BJ (cell line): ENCODE measurements at regions not wholly inside any gene's neighbourhood (a gene's known extent, or its start where the extent isn't known, plus 50 kb on each side); places are given as distances from the start of the nearest gene placed in this dataset.

Experiments
- CTCF ChIA-PET: fragments of 350-600 bp; formaldehyde crosslinking; extraction: SDS; loops from one replicate; lab custom pipeline; 2021; ENCODE audit warnings: antibody characterized with exemption, inconsistent platforms; lab: Yijun Ruan, JAX
- POLR2A ChIA-PET: fragments of 300-600 bp; sonication (Branson Sonifier 250); formaldehyde crosslinking; extraction: SDS; loops from one replicate; lab custom pipeline; 2021; ENCODE audit warnings: antibody characterized with exemption; lab: Charles Lee
- DNase-seq: peaks from one replicate; pipeline ENCODE4 v3.0.0-alpha.2; 2011; ENCODE audit warnings: low read depth
- H3K27me3 ChIP-seq: 2 replicates; pipeline ENCODE4 v1.6.0; 2011; ENCODE audit warnings: low read length; ENCODE audit not compliant: control insufficient read depth, insufficient read depth
- H3K36me3 ChIP-seq: 2 replicates; pipeline ENCODE4 v1.5.1; 2011; ENCODE audit warnings: low read length; ENCODE audit not compliant: control insufficient read depth, insufficient read depth
- H3K4me3 ChIP-seq: 2 replicates; pipeline ENCODE4 v1.5.1; 2011; ENCODE audit warnings: low read depth, mild to moderate bottlenecking, control low read depth, low read length
- CTCF ChIP-seq: IDR thresholded peaks from 2 replicates; pipeline ENCODE4 v1.5.1; 2011; ENCODE audit warnings: low read depth, mild to moderate bottlenecking, control low read depth, inconsistent platforms, low read length, moderate library complexity; ENCODE audit not compliant: insufficient read depth

GRCh38 chr3:75076481-75076880 lies 462.0 kb upstream of the CNTN3 start:
- H3K36me3 ChIP-seq = no peaks in the 10 kb centered on the region
- no peaks in the 10 kb centered on the region for H3K27me3 ChIP-seq
- POLR2A ChIA-PET = no interaction called here
- DNase-seq = no peak
- no peak for TF ChIP-seq CTCF
- CTCF ChIA-PET = no interaction called here
- no peak overlapping the region for H3K4me3 ChIP-seq

DNA sequence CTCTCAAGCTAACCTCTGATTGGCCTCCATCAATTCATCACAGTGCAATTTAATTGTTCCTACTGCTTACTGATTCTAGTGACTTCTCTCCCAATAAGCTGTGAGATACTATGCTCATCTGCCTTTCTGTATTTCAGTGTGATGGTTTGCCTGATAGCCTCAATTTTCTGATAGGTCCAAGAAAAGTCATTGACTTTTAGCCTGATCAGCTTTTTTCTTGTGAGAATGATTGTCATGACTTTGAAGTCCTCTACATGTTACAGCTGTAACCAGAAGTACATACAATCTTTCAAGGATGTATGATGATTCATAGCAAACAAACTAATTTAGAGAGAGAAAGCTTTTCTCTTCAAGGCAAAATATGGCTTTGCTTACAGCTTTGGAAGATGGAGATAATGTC lies 463.8 kb upstream of the CNTN3 start:
- H3K27me3 ChIP-seq = no peaks in the 10 kb centered on the region
- H3K4me3 ChIP-seq = no peak overlapping the region
- no peaks in the 10 kb centered on the region for H3K36me3 ChIP-seq
- no peak for DNase-seq
- no peak for TF ChIP-seq CTCF
- POLR2A ChIA-PET = no interaction called here
- CTCF ChIA-PET = no interaction called here

DNA sequence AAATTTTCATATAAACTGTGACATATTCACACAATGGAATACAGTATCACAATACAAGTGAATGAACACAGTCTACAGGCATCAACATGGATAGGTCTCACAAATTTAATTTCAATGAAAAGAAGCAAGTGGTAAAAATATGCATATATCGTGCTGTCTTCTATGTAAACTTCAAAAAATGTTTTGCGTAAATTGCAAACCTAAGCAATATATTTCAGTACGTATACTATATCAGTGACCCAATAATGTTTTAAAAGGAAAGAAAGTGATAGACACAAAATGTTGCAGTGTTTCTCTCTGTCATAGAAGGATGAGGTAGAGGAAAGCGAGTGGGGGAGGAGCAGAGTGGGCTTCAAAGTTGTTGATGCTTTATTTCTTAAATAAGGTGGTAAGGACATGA lies 468.4 kb upstream of the CNTN3 start:
- CTCF ChIA-PET = no interaction called here
- H3K36me3 ChIP-seq = no peaks in the 10 kb centered on the region
- no peak for TF ChIP-seq CTCF
- H3K27me3 ChIP-seq = no peaks in the 10 kb centered on the region
- DNase-seq = no peak
- H3K4me3 ChIP-seq = no peak overlapping the region
- POLR2A ChIA-PET = no interaction called here

GRCh38 chr3:75089841-75090240 lies 475.4 kb upstream of the CNTN3 start:
- CTCF ChIA-PET = no interaction called here
- Histone ChIP-seq H3K36me3 (no peaks in the 10 kb centered on the region), H3K4me3 (no peak overlapping the region)

DNA sequence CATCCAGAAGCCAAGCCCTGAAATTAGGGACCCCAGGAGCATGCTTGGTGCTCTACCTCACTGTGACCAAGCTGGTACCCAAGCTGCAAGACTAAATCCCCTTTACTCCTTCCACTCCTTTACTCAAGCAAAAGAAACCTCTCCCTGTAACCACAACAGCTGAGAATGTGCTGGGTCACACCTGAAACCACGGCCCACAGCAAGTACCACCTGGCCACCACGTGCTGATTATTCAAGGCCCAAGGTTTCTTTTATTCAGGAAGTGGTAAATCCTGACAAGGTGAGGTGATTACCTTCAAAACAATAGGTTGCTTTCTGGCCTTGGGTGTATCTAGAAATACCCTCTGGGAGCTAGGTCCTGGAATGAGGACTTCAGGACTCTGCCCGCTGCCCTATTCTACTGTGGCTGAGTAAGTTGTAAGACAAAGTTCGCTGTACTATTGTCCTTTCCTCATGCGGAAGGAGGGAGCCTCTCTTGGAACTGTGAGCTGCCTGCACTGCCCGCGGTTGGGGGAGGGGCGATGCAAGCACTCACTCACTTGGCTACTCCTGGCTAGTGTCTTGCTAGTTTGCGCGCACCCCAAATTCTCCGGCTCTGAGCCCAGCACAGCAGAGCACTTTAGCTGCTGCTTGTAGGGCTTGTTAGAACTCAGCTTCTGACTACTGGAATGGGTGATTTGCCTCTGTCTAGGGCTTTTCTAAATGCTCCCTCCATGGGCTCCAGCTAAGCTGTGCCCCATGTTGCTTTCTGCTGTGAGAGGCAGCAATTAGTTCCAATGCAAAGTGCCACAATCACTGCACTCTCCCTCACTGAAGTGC lies 487.1 kb upstream of the CNTN3 start:
- no peak for TF ChIP-seq CTCF
- ChIA-PET CTCF (no interaction called here), POLR2A (no interaction called here)

More at GRCh38 chr3:75089841-75090240, 475.4 kb upstream of the CNTN3 start:
- TF ChIP-seq CTCF = no peak
- no peak for DNase-seq
- H3K27me3 ChIP-seq = no peaks in the 10 kb centered on the region
- POLR2A ChIA-PET = no interaction called here

More for the DNA sequence above, 487.1 kb upstream of the CNTN3 start:
- no peak overlapping the region for H3K4me3 ChIP-seq
- no peak for DNase-seq
- no peaks in the 10 kb centered on the region for H3K36me3 ChIP-seq
- no peaks in the 10 kb centered on the region for H3K27me3 ChIP-seq
